NCI-H345 treated with DMSO at 0.1 percent for 48 hours (cell line): ENCODE measurements at regions not wholly inside any gene's neighbourhood (a gene's known extent, or its start where the extent isn't known, plus 50 kb on each side); places are given as distances from the start of the nearest gene placed in this dataset.
"Not testable (repeated sequence)": the region's sequence is repeated elsewhere in the genome, so short reads cannot be mapped to it uniquely, and the experiment has no call there.

Source experiments
- DNase-seq: peaks from one replicate; lab custom pipeline; 2025; ENCODE audit not compliant: unreplicated experiment; lab: John Stamatoyannopoulos, UW

DNA sequence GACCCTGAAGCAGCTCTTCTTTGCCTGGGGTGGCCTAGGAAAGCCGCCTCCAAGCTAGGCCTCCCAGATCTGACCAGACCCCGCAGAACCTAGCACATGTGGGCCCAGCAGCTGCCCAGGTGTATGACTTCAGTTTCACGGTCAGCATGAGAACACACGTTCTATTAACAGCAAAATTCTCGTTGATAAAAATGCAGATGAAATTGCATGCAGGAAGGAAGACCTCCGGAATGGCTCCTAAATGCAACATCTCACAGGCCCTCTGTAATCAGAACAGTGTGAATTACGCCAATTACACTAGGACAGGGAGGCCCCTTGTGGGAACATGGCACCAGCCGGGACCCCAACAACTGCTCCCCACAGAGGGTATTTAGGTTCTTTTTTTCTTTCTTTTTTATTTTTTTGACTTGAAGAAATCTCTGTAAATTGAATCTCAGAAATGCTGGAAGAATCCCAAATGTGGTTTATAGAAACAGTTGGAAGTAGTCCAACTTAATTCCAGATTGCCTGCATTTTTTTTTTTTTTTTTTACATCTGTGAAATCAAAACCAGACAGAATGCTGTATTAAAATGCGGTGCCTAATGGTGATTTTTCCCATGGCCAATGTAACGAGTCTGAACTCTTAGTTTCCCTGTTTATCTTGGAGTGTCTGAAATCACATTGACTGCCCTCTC lies 185.1 kb downstream of the NPIPB11 start:
- not testable (repeated sequence) for DNase-seq

DNA sequence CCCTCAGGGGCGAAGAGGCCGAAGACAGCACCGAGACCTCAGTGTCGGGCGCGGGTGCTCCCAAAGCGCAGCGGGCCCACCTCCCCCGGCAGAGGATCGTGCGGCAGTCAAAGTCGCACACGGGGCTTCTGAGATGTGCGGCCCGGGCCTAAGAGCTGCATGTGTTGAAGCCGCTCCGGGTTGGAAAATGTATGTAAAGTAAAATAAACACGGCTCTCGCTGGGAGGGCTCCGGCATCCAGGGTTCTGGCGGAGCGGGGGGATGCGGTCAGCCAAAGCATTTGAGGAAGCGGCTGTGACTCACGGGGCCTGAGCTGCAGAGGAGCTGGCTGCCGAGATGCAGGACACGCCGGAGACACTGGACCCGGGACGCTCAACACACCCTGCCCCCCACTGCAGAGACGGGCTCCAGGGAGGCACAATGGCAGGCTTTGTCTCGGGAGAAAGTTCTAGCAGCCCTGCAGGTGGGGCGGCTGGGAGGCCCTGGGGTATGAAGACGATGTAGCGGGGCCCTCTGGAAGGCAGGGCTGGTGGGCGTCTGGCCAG lies 185.8 kb downstream of the NPIPB11 start:
- not testable (repeated sequence) for DNase-seq

- DNase-seq, result not testable (repeated sequence)
Measured at GRCh38 chr16:29219966-29220646, 186.4 kb downstream of the NPIPB11 start.

- not testable (repeated sequence) for DNase-seq
Measured at GRCh38 chr16:29219562-29219961, 186.9 kb downstream of the NPIPB11 start.

- DNase-seq, result not testable (repeated sequence)
Measured at GRCh38 chr16:29218649-29219048, 187.9 kb downstream of the NPIPB11 start.

DNA sequence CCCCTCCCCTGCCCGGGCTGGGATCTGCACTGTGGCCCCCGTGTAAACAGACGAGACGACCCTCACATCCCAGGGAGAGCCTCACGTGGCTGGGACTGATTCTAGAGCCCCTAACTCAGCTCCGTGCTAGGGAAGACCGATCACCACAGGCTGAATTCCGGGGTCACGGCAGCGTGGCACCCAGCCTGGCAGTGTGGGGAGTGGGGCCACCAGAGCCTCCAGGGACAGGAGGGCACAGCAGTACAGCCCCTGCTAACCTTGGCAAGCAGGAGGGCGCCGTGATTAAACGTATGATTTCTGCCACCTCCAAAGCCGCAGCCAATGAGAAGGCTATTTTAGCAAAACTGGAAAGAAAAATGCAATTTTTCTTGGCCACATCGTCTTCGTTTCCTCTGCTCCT lies 188.3 kb downstream of the NPIPB11 start:
- not testable (repeated sequence) for DNase-seq

GRCh38 chr16:29217752-29218126 lies 188.8 kb downstream of the NPIPB11 start:
- not testable (repeated sequence) for DNase-seq

GRCh38 chr16:29217104-29217751 lies 189.3 kb downstream of the NPIPB11 start:
- not testable (repeated sequence) for DNase-seq

- DNase-seq, result not testable (repeated sequence)
Measured at GRCh38 chr16:29213770-29214169, 192.7 kb downstream of the NPIPB11 start.

DNA sequence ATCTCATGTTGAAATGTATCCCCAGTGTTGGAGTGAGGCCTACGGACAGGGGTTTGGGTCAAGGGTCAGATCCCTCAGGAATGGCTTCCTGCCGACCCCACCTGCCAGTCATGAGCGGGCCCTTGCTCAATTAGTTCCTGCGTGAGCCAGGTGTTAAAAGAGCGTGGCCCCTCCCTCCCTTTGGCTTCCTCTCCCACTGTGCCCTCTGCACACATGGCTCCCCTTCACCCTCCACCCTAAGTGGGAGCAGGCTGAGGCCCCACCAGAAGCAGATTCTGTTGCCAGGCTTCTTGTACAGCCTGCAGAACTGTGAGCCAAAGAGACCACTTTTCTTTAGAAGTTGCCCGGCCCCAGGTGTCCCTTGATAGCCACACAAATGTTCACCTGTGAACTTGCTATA lies 193.3 kb downstream of the NPIPB11 start:
- not testable (repeated sequence) for DNase-seq

- DNase-seq, result not testable (repeated sequence)
Measured at GRCh38 chr16:29212084-29213027, 194.2 kb downstream of the NPIPB11 start.

- DNase-seq, result not testable (repeated sequence)
Measured at GRCh38 chr16:29211456-29211855, 195.1 kb downstream of the NPIPB11 start.

- not testable (repeated sequence) for DNase-seq
Measured at GRCh38 chr16:29210299-29211150, 196.0 kb downstream of the NPIPB11 start.

GRCh38 chr16:29206120-29206519 lies 200.4 kb downstream of the NPIPB11 start:
- DNase-seq, result not testable (repeated sequence)

- DNase-seq, result not testable (repeated sequence)
Measured at GRCh38 chr16:29205151-29205550, 201.4 kb downstream of the NPIPB11 start.

DNA sequence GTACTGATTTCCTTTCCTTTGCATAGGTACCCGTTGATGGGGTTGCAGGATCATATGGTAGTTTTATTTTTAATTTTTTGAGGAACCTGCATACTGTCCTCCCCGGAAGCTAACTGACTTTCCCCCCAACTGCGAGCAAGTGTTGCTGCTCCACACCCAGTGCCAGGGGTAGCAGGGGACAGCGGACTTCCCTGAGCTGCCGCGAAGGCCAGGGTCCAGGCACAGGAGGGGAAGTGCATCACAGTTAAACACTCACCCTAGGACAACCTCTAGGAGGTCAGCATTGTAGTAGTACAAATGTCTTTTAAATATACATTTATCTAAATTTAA lies 201.7 kb downstream of the NPIPB11 start:
- DNase-seq, result no peak

DNA sequence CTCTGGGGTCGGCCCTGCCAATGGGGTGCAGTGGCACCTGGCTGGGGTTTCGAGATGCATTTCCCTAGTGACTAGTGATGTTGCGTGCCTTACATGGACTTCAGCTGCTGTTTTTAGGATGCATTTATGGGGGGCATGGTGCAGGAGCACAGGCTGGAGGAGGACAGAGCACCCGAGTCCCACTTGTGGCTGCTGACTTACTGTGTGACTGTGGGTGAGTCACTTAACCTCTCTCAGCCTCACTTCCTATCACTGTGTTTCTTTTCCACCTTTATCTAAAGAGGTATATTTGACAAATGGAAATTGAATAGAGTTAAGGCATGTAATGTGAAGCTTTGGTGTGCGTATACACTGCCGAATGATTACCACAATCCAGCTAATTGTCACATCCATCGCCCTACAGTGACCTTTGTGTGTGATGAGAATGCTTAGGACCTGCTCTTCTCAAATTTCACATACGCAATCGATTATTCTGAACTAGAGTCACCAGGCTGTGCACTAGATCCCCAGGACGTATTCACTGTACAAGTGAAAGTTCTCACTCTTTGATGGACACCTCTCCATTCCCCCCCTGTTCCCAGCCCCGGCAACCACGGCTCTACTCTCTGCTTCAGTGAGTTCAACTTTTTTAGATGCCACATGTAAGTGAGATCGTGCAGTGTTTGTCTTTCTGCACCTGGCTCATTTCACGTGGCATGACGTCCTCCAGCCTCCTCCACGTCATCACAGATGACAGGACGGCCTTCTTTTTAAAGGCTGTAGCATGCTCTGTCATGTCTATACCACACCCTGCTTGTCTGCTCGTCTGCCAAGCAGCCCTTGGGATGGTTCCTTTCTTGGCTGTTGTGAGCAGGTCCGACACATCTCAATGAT lies 202.3 kb downstream of the NPIPB11 start:
- DNase-seq, result not testable (repeated sequence)

DNA sequence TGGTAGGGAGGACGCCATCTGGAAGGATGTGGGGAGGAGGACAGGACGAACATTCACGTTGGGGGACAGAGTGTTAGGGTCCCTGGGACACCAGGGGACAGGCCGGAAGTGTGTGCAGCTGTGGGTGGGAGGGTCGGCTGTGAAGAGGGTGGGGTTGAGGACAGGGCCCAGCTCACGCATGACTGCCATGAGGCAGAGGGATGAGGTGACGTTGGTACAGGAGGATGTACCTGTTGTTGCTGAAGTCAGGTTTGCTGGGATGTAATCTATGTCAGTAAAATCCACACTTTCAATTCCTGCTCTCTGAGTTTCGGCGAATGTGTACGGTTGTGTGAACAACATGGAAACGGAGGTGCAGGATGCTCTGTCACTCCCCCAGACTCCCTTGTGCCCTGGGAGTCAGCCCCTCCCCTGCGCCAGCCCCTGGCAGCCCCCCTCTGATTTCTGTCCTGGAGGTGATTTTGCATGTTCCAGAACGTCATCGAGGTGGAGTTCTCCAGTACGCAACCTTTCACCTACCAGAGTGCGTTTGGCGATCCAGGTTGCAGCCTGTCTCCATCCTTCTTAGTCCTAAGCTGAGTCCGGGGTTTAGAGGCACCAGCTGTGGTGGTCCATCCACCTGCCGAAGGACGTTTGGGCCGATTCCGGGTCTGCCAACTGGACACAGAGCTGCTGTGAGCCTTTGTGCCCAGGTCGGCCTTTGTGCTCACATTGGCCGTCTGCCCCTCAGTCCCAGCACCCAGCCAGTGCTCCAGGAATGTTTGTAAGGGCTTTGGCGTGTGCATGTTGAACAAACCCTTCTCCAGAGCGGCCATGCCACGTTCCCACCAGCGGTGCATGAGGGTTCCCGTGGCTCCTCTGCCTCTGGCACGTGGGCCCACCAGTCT lies 203.2 kb downstream of the NPIPB11 start:
- not testable (repeated sequence) for DNase-seq
